Fibroblast of gingiva (primary cell): ENCODE measurements at regions not wholly inside any gene's neighbourhood (a gene's known extent, or its start where the extent isn't known, plus 50 kb on each side); places are given as distances from the start of the nearest gene placed in this dataset.
"Not testable (repeated sequence)": the region's sequence is repeated elsewhere in the genome, so short reads cannot be mapped to it uniquely, and the experiment has no call there.

Experiments used
- DNase-seq: peaks from one replicate; pipeline ENCODE4 v3.0.0-alpha.2; 2011; ENCODE audit warnings: low read depth

DNA sequence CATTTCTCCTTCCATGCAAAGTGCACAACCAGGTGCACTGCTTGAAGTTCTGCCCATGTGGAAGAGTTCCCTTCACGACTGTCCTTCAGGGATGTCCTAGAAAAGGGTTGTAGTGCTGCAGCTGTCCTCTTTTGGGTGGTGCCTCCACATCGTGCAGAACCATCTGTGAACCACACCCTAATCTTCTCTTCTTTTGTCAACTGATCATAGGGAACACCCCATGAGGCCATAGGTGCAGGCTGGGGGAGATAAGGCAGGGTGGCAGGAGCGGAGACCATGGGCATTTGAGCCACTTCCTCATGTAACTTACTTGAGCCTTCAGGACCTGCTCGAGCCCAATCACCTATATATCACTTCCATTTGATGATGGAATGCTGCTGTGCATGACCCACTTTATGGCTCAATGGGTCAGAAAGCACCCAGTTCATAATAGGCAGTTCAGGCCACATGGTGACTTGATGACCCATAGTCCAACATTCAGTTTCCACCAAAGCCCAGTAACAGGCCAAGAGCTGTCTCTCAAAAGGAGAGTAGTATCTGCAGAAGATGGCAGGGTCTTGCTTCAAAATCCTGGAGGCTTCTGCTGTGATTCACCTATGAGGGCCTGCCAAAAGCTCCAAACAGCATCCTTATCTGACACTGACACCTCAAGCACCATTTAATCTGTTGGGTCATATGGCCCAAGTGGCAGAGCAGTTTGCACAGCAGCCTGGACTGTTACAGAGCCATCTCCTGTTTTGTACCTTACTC is 84.7 kb upstream of the CYRIA start:
- DNase-seq, result no peak

DNA sequence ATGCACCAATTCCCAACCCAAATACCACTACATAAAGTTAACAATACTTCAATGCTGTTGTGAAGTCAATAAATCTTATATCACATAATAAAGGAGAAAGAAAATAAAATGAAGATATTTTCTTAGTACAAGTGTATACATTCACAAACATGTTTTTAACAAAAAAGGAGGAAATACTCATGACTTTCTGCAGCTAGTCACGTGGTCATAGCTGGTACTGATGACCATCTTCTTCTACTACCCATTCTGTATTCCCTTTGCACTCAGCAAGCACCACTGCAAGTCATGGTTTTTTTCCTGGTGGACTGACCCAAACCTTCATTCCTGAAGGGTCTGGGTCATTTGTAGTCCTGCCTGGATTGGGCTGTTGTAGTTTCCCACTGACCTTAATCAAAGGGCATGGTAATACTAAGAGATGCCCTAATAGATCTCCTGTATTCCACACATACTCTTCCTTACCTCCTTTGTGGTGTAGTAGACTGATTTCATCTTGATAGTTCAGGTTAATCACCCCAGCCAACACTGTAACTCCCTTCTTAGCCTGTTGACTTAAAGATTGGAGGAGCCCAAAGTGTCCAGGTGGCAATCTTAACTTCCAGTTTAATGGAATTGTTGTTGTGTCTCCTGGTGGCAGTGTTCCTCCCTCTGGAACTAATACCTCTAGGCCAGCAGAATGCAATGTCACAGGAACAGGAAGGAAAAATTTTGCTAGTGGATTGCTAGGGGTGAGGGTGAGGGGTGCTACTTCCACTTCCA is 83.1 kb upstream of the CYRIA start:
- not testable (repeated sequence) for DNase-seq

DNA sequence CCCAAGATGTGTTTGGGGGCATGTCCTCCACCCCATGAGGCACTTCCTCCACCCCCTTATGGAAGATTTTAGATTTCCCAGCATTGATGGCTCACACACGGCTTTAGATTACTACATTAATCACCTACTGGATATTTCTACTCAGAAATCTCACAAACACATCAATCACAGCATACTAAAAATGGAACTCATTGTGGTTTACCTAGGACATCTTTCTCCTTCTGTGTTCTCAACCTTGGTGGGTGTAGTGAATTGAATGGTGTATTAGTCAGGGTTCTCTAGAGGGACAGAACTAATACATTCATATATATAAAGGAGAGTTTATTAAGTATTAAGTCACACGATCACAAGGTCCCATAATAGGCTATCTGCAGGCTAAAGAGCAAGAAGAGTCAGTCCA is 82.1 kb upstream of the CYRIA start:
- no peak for DNase-seq

DNA sequence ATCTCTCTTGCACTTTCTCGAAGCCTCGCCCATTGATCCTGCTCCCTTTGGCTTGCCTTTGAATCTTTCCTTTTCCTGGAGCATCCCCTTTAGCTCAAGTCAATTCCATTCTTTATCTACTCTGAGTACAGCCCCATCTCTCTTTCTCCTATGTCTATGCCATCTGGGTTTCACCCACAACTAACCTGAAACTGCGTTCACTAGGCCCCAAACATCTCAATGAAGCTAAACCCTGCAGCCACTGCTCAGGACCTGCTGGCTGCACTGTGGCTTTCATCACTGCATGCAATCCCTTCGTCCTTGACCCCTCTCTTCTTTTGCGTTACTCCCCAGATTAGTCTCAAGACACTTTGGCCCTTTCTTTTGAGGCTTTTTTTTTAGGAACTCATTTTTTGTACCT is 81.6 kb upstream of the CYRIA start:
- DNase-seq, result no peak

DNA sequence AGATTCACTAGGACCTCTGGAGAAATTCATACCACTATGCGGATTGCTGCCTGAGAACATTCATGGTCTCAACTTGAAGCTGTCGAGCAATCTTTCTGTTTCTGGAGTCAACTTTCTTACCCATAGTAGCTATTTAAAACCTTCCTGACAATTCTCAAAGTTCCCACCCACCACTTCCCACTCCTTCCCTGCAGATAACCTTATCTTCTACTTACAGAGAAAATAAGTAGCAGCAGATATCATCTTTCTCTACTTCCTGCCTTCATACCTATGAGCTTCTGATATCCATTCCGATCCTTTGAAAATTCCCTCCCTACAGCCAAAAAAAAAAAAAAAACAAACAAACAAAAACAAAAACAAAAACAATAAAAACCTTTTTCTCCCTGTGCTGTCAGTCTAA is 81.2 kb upstream of the CYRIA start:
- no peak for DNase-seq

DNA sequence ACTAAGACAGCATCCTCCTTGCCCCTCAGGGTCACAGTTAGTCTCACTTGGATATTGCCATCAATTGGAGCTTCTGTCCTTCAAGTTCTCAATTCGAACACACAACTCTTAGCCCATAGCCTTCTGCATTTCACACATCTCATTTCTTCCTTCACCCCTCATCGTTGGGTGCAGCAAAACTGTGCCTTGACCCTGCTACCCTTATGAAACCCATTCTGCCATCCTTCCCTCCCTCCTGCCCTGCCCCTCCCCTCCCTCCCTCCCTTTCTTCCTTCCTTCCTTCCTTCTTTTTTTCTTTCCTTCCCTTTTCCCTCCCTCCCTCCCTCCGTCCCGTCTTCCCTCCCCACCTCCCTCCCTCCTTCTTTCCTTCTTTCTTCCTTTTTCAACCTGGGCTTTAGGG is 80.7 kb upstream of the CYRIA start:
- DNase-seq, result no peak

DNA sequence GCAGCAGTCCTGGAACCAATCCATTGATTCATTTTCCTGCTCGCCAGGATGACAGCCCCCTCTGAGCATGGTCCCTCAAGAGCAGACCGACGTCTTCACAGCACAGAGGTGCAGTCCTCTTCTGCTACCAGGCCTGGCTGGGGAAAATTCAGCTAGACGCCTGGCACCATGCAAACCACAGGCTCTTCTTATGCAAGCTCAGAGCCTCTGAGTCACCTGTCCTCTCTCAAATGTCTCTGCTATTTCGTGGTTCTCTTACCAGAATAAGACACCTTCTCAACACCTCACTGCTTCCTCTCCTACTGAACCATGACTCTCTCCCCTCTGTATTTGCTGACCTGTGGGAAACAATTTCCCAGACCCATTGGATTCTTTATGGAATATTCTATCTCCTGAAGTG is 79.8 kb upstream of the CYRIA start:
- no peak for DNase-seq

DNA sequence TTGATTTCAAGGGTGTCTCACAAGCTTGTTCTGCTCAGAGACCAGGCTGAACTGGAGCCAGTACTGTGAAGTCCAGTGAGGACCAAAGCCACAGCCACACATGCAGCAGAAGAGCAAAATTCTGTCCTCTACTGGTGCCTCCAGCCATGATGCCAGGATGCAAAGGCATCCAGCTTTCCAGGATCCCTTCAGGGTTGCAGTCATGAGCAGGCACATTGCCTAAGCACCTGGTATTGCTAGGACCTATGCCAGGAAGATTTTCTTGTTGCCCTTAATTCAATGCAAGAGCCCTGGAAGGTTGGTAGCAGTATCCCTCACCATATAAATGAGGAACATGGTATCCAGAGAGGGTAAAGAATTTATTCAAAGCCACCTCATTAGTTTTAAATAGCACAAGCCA is 78.9 kb upstream of the CYRIA start:
- no peak for DNase-seq

DNA sequence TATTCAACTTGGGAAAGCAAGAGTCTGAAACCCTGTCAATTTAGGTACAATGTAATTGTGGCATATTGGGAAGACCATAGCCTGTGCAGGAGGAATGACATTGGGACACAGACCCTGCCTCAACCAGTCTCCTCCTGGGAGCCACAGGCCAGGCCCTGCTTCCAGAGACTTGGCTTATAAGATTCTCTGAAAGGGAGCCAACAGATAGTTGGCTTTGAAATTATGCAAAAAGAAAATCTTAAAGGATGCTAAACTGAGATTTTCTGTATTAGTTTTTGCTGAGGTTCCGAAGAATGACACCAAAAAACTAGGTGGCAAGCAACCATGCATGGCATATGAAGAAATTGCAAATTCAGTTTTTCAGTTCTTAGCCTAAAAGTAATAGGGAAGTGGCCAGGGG is 76.4 kb upstream of the CYRIA start:
- DNase-seq, result no peak

DNA sequence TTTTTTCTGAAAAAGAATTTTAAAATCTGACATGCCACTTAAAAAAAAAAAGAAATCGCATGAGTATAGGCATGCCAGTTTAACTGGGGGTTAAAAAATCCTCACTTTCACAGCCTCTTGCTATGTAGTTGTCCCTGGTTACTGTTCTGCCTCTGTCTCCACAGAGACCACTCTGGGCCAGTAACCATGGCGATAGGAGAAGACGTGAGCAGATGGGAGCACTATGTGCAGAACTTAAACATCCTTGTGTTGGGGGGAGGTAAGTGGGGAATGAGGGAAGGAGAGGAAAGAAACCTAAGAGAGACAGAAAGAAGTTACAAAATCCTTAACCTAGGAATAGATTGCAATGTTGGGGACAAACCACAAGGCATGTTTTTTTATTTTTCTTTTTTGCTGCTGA is 75.9 kb upstream of the CYRIA start:
- DNase-seq, result no peak

DNA sequence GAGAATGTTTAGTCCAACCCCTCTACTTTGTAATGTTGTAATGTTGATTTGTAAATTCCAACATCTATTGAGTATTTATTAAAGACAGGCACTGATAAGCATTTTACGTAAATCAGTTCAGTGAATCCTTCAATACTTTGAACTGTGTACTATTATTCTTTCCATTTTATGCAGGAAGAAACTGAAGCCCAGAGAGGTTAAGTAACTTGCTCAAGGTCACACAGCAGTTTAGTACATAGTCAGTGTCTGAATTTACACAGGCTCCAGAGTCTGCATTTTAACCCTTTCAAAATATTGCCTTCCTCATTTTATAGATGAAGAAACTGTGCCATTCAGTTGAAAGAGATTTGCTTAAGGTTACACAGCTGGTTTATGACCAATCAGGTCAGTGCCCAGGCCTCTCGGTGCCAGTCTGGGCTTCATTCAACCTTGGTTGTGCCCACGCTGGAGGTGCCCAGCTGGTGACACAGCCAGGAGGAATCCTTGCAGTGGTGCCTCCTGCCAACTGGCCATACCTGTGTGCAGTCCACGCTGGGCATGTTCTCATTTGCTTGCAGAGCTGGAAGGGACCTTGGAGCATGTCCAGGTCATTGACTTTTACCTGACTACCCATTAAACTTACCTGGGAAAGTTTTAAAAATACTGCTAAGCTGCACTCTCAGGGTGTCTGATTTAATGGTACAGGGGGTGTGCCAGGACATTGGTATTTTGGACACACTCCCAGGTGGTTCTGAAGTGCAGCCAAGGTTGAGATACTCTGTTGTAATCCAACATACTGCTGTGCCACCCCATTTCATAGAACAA is 74.3 kb upstream of the CYRIA start:
- no peak for DNase-seq

DNA sequence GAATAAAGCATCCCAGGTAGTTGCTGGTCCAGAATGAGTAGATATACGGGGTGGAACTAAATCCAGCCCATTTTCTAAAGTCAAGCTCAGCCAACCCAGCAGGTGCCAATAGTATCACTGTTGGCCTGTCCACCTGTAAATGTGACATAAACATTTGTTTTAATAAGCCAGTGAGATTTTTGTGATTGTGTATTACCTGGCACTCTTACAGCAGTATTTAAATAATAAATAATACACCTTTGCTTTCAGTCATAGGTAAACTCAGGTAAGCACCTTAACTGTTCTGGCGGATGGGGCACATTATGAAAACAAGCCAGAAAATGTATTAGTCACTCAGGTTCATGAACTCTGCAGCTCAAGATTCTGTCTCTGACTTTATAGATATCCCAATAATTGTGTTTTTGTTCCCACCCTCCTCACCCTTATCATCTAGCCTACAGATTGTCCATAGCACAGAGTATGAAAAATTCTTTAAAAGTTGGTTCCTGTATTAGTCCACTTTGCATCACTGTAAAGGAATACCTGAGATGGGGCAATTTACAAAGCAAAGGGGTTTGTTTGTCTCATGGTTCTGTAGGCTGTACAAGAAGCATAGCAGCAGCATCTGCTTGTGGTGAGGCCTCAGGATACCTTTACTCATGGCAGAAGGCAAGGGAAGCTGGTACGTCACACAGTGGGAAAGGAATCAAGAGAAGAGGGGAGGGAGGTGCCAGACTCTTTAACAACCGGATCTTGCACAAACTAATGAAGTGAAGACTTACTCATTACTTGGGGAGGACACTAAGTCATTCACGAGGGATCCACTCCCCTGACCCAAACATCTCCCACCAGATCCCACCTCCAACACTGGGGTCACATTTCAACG is 73.0 kb upstream of the CYRIA start:
- DNase-seq, result no peak

DNA sequence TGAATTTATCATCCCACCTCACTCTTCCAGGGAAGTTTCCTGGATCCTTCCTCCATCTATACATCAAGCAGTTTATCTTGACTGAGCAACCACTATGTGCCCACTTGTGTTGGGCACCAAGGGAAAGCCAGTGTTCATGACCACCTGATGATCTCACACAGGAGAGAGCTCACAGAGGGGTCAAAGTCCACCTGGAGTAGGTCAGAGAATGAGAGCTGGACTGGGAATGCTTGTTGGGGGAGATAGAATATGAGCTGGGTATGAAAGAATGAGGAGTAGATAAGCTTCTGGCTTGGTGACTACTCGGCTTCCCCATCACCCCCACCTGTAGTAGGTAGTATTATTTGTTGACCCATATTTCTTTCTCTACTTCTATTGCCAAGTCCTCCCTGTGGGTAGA is 72.2 kb upstream of the CYRIA start:
- DNase-seq, result no peak

DNA sequence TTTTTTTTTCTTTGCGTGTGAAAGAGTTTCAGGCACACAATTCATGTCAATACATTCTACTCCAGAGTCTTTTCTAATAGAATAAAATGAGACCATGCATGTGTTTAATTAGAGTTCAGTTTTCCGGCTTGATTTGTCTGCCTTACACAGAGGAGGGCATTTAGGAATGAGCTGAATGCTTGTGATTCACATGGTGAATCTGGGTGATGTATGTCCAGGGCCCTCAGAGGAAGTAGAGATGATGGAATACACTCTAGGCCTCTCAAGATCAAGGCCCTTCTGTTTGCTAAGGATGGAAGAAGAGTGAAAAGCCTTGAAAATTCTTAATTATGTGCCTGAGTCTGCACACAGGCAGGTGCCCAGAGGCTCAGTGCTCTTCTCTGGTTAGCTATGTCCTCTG is 71.0 kb upstream of the CYRIA start:
- no peak for DNase-seq

DNA sequence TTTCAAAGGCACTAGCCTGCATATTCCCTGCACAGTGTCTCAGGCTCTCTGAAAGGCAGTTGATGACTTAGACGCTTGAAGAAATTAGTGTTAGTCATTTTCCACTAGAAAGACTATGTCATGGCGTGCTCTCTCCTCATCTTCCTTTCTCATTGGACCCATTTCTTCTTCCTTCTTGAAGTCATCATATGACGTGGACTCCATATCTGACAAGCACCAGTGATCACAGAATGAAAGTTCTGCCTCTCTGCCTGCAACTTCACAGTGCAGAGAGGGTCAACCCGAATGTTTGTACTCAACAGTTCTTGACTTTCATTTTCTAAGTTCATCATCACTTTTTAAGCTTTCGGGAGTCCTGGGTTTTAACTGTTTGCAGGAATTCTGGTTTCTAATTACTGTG is 63.7 kb upstream of the CYRIA start:
- no peak for DNase-seq

DNA sequence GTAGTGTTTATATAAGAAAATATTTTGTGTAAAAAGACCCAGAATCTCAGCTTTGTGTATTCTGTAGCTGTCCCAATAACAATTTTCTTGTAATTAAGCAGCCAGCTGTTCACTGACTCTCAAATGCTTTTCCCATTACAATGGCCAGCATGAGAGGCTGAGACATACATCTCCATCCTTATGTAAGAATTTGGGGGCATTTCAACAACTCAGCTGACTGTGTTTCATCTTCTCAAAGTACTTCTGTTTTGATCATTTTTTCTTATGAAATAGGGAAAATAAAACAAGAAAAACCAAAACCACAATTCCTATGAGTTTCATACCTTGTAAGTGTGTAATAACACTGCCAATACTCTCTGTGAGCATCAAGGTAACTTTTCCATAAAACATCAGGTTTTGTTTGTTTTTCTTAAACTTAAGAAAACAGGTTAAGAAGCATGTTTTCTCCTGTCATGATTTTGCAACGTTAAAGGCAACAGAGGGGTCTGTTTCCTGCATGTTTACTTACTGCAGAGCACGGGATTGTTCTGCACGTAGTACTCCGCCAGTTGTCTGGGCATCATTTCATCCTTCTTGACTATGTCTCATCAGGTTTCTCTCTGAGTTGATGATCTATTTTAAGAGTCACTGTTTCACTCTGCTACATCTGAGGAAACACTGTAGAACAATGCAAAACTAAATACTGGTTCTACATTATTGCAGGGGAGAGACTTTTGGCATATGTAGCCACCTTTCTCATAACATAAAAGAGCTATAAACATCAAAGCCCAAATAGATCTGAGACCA is 62.9 kb upstream of the CYRIA start:
- DNase-seq, result no peak

DNA sequence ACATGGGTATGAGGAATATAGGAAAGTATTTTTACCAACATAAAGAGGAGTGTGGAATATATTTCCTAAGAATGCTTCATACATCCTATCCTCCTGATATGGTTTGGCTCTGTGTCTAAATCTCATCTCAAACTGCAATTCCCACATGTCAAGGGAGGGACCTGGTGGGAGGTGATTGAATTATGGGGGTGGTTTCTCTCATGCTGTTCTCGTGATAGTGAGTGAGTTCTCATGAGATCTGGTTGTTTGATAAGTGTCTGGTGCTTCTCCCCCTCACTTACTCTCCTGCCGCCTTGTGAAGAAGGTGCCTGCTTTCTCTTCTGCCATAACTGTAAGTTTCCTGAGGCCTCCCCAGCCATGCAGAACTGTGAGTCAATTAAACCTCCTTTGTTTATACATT is 62.2 kb upstream of the CYRIA start:
- not testable (repeated sequence) for DNase-seq

DNA sequence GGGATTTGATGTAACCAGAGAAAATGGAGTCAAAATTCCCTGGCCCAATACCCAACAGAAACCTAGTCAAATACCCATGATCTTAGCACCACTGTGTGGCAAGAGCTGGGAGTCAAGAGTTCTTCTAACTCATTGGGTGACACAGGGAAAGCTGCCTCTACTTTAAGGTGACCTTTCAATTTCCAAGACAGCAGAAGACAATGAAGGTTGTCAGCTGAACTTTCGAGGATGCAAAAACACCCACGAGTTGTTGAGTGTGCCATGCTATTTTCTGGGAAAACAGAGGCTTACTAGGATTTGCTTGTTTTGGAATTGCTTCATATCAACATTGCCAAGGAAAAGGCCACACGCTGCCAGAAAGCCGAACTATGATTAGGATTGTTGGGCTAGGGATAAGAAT is 61.6 kb upstream of the CYRIA start:
- DNase-seq, result no peak

DNA sequence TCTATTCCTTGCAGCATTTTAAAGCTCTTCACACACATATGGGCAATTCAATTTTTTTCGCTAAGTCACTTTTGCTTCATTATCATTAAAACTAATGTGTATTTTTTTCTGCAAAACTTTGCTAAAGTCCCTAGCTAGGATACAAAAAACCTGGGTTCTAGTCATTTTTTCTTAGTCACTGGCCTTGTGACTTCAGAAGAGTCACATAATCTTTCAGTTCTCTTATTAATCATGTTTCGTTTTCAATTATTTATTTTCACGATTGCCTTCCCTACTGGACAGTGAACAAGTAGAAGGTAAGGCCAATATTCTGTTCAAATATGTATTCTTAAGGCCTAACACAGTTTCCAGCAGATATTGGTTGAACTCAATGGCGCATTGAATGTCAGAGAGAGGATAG is 60.9 kb upstream of the CYRIA start:
- no peak for DNase-seq

DNA sequence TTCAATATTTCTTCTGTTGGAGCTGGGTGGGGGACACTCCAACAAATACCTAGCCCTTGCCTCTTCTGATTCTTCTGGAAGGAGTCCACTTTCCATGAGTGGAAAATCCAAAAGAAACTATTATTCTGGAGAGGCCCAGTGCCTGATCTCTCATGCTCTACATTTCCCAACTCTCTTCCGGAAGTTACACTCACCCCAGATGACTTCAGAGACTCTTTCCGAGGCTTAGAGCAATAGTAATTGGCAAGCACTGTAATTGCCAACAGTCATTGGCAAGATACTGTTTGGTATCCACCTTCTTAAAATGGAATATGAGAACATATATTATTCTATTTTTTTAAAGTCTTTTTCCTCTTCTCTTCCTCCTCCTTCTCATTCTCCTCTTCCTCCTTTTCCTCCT is 60.5 kb upstream of the CYRIA start:
- DNase-seq, result no peak

DNA sequence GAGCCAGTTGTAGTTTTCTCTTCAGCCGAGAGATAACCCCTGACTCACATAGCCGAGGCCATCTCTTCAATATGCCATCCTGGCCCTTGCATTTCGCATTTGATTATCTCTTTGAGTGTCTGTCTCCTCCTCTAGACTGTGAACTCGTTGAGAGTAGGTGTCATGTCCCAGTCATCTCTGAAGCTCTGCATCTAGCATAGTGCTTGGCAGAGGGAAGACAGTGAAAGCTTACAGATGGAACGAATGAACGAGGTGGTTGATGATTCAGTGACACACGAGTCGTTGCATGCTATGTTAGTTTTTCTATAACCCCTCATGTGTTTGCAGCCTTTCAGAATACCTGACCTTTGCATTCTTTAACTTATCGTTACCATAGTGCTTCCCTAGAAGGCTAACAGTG is 59.9 kb upstream of the CYRIA start:
- DNase-seq, result no peak
